ENCODE measurements at regions not wholly inside any gene's neighbourhood (a gene's known extent, or its start where the extent isn't known, plus 50 kb on each side); places are given as distances from the start of the nearest gene placed in this dataset.
"Not testable (repeated sequence)": the region's sequence is repeated elsewhere in the genome, so short reads cannot be mapped to it uniquely, and the experiment has no call there.

DNA sequence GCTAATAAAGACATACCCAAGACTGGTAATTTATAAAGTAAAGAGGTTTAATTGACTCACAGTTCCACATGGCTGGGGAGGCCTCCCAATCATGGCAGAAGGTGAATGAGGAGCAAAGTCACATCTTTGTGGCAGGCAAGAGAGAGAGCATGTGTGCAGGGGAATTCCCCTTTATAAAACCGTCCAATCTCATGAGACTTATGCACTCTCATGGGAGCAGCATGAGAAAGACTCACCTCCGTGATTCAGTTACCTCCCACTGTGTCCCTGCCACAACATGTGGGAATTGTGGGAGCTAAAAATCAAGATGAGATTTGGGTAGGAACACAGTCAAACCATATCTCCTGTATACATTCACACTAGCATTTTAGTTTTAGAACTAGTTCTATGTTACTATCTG, 101.7 kb upstream of the NIPA1 start:
- DNase-seq; H3K4me2 ChIP-seq (ENCODE audit: low read length); H3K56ac ChIP-seq (ENCODE audit: low read length); H3K9ac ChIP-seq (ENCODE audit: low read length); H4K8ac ChIP-seq (ENCODE audit: low read depth, low read length); H3K4ac ChIP-seq (ENCODE audit: low read depth, low read length); H4K5ac ChIP-seq (ENCODE audit: low read length); H3K79me2 ChIP-seq (ENCODE audit: control insufficient read depth, insufficient read depth, low read length); H3K23ac ChIP-seq (ENCODE audit: low read length); H2BK120ac ChIP-seq (ENCODE audit: low read depth, low read length); H3K18ac ChIP-seq (ENCODE audit: low read length); H2BK15ac ChIP-seq (replicated peaks; ENCODE audit: low read depth); H3K4me1 ChIP-seq (ENCODE audit: control insufficient read depth, low read depth, low read length); H3K79me1 ChIP-seq (ENCODE audit: low read length); H3K27ac ChIP-seq (ENCODE audit: low read depth, low read length); H2BK5ac ChIP-seq (ENCODE audit: low read length); H3K27me3 ChIP-seq (ENCODE audit: insufficient read depth, low read length, poor library complexity); H3K4me3 ChIP-seq (ENCODE audit: low read length); H3K36me3 ChIP-seq (ENCODE audit: control insufficient read depth, insufficient read depth, low read length); H2AK5ac ChIP-seq (ENCODE audit: low read length): not testable (repeated sequence)
- no CpG with 5 or more reads among the region's 2 CpGs for WGBS (ENCODE audit: extremely low coverage, insufficient coverage, low lambda C conversion rate)

DNA sequence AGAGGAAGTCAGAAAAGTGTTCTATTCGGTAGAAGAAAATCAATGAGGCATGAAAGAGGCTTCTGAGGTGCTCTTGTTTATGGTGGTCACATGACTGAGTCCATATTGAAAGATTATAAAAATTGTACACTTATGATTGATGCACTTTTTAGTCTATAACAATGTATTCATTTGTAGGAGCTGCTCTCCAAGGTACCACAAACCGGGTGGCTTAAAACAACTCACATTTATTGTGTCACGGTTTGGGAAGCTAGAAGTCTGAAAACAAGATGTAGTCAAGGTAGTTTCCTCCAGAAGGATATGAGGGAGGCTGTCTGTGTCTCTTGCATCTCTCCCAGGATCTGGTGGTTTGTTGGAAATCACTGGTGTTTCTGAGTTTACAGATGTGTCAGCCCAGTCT, 86.6 kb upstream of the NIPA1 start:
- H3K23ac ChIP-seq (ENCODE audit: low read length); H3K4ac ChIP-seq (ENCODE audit: low read depth, low read length); H2BK5ac ChIP-seq (ENCODE audit: low read length); H2BK120ac ChIP-seq (ENCODE audit: low read depth, low read length); H3K56ac ChIP-seq (ENCODE audit: low read length); DNase-seq; H3K79me1 ChIP-seq (ENCODE audit: low read length); H2AK5ac ChIP-seq (ENCODE audit: low read length); H3K4me1 ChIP-seq (ENCODE audit: control insufficient read depth, low read depth, low read length); H3K36me3 ChIP-seq (ENCODE audit: control insufficient read depth, insufficient read depth, low read length); H4K8ac ChIP-seq (ENCODE audit: low read depth, low read length); H3K27ac ChIP-seq (ENCODE audit: low read depth, low read length); H3K4me3 ChIP-seq (ENCODE audit: low read length); H3K9ac ChIP-seq (ENCODE audit: low read length); H4K5ac ChIP-seq (ENCODE audit: low read length); H3K18ac ChIP-seq (ENCODE audit: low read length); H2BK15ac ChIP-seq (replicated peaks; ENCODE audit: low read depth); H3K79me2 ChIP-seq (ENCODE audit: control insufficient read depth, insufficient read depth, low read length); H3K4me2 ChIP-seq (ENCODE audit: low read length); H3K27me3 ChIP-seq (ENCODE audit: insufficient read depth, low read length, poor library complexity): not testable (repeated sequence)
- no CpG with 5 or more reads among the region's 3 CpGs for WGBS (ENCODE audit: extremely low coverage, insufficient coverage, low lambda C conversion rate)

DNA sequence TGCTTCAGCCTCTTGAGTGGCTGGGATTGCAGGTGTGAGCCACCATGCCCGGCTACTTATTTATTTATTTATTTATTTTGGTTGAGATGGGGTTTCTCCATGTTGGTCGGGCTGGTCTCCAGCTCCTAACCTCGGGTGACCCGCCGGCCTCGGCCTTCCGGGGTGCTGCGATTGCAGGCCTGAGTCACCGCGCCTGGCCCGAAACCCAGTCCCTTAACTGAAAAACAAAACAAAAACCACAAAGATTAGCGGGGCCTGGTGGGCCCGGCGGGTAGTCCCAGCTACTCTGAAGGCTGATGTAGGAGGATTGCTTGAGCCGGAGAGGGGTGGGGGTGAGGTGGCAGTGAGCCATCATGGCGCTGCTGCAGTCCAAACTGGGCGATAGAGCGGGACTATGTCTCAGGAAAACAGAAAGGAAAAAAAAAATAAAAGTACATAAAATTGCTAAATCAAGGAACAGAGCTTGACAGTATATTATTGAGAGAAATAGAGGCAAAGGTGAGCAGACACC, 75.6 kb upstream of the NIPA1 start:
- not testable (repeated sequence) for H3K79me1 ChIP-seq (ENCODE audit: low read length); H2BK15ac ChIP-seq (replicated peaks; ENCODE audit: low read depth); H3K18ac ChIP-seq (ENCODE audit: low read length); DNase-seq; H2AK5ac ChIP-seq (ENCODE audit: low read length); H3K9ac ChIP-seq (ENCODE audit: low read length); H4K8ac ChIP-seq (ENCODE audit: low read depth, low read length); H3K4me3 ChIP-seq (ENCODE audit: low read length); H3K4me1 ChIP-seq (ENCODE audit: control insufficient read depth, low read depth, low read length); H2BK5ac ChIP-seq (ENCODE audit: low read length); H3K36me3 ChIP-seq (ENCODE audit: control insufficient read depth, insufficient read depth, low read length); H4K5ac ChIP-seq (ENCODE audit: low read length); H3K23ac ChIP-seq (ENCODE audit: low read length); H3K4me2 ChIP-seq (ENCODE audit: low read length); H3K56ac ChIP-seq (ENCODE audit: low read length); H3K27me3 ChIP-seq (ENCODE audit: insufficient read depth, low read length, poor library complexity); H3K4ac ChIP-seq (ENCODE audit: low read depth, low read length); H3K79me2 ChIP-seq (ENCODE audit: control insufficient read depth, insufficient read depth, low read length); H3K27ac ChIP-seq (ENCODE audit: low read depth, low read length); H2BK120ac ChIP-seq (ENCODE audit: low read depth, low read length)
- no CpG with 5 or more reads among the region's 18 CpGs for WGBS (ENCODE audit: extremely low coverage, insufficient coverage, low lambda C conversion rate)

DNA sequence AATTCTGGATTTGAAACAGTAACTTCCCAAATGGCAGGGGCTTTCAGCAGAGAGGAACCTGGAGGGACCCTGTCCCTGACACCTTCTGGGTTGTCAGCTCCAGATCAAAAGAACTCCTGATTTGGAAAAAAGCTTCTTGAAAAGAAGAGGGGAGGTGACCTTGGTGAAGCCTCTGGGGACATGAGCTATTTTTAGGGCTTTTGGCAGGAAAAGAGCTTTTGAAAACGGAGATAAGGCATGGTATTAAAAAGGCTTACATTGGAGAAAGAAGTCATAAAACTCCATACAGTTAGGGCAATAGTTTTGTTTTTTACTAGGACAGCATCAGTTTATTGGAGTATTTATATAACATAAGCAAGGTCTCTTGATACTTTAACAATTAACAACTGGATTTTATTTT, 72.5 kb upstream of the NIPA1 start:
- not testable (repeated sequence) for H2AK5ac ChIP-seq (ENCODE audit: low read length)

DNA sequence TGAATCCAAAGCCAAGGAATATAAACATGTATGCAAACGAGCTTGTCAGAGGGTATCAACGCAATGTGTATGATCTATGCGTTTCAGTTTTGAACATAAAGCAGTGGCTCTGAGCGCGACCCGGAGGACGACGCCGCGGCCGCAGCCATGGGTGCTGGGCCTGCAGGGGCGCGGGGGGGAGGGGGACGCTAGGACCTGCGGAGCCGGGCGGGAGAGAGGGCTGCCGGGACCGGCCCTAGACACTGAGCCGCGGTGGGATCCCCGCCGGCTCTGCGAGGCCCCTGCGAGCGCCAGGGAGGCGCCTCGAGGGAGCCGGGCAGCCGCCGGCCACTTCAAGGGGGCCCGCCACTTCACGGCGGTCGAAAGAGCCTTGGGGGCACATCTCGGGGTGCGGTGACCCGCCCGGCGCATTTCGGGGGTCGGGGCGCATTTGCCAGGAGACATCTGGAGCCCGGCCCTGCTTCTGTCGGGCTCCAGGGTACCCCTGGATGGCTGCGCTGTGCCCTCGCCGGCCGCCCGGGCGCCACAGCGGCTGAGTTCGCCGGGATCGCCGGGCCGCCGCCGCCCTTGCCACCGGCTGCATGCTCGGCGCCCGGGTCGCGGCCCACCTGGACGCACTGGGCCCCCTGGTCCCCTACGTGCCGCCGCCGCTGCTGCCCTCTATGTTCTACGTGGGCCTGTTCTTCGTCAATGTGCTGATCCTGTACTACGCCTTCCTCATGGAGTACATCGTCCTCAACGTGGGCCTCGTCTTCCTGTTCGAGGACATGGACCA, 71.9 kb upstream of the NIPA1 start:
- not testable (repeated sequence) for H3K4me1 ChIP-seq (ENCODE audit: control insufficient read depth, low read depth, low read length); H3K79me1 ChIP-seq (ENCODE audit: low read length); DNase-seq; H3K4me3 ChIP-seq (ENCODE audit: low read length); H3K27ac ChIP-seq (ENCODE audit: low read depth, low read length); H3K36me3 ChIP-seq (ENCODE audit: control insufficient read depth, insufficient read depth, low read length); H3K4ac ChIP-seq (ENCODE audit: low read depth, low read length); H4K5ac ChIP-seq (ENCODE audit: low read length); H4K8ac ChIP-seq (ENCODE audit: low read depth, low read length); H3K18ac ChIP-seq (ENCODE audit: low read length); H2BK120ac ChIP-seq (ENCODE audit: low read depth, low read length); H3K56ac ChIP-seq (ENCODE audit: low read length); H3K23ac ChIP-seq (ENCODE audit: low read length); H2BK15ac ChIP-seq (replicated peaks; ENCODE audit: low read depth); H3K4me2 ChIP-seq (ENCODE audit: low read length); H2AK5ac ChIP-seq (ENCODE audit: low read length); H2BK5ac ChIP-seq (ENCODE audit: low read length); H3K27me3 ChIP-seq (ENCODE audit: insufficient read depth, low read length, poor library complexity); H3K79me2 ChIP-seq (ENCODE audit: control insufficient read depth, insufficient read depth, low read length); H3K9ac ChIP-seq (ENCODE audit: low read length)
- WGBS (ENCODE audit: extremely low coverage, insufficient coverage, low lambda C conversion rate) = no CpG with 5 or more reads among the region's 77 CpGs

More for the DNA sequence above, 72.5 kb upstream of the NIPA1 start:
- H3K4me1 ChIP-seq (ENCODE audit: control insufficient read depth, low read depth, low read length); H4K8ac ChIP-seq (ENCODE audit: low read depth, low read length); H3K27me3 ChIP-seq (ENCODE audit: insufficient read depth, low read length, poor library complexity); H2BK120ac ChIP-seq (ENCODE audit: low read depth, low read length); H3K36me3 ChIP-seq (ENCODE audit: control insufficient read depth, insufficient read depth, low read length); H2BK15ac ChIP-seq (replicated peaks; ENCODE audit: low read depth); H3K18ac ChIP-seq (ENCODE audit: low read length); H3K4me2 ChIP-seq (ENCODE audit: low read length); H3K79me1 ChIP-seq (ENCODE audit: low read length); H4K5ac ChIP-seq (ENCODE audit: low read length); H3K9ac ChIP-seq (ENCODE audit: low read length); H3K4me3 ChIP-seq (ENCODE audit: low read length); H3K23ac ChIP-seq (ENCODE audit: low read length); H3K56ac ChIP-seq (ENCODE audit: low read length); H3K79me2 ChIP-seq (ENCODE audit: control insufficient read depth, insufficient read depth, low read length); H2BK5ac ChIP-seq (ENCODE audit: low read length); H3K27ac ChIP-seq (ENCODE audit: low read depth, low read length); DNase-seq; H3K4ac ChIP-seq (ENCODE audit: low read depth, low read length): not testable (repeated sequence)
- no CpG with 5 or more reads among the region's 1 CpG for WGBS (ENCODE audit: extremely low coverage, insufficient coverage, low lambda C conversion rate)
